Body of pancreas (tissue), 4 donors: ENCODE measurements at regions not wholly inside any gene's neighbourhood (a gene's known extent, or its start where the extent isn't known, plus 50 kb on each side); places are given as distances from the start of the nearest gene placed in this dataset.

ENCODE experiments used
- ATAC-seq: fragments of 150-250 bp; one replicate; pipeline ENCODE4 v1.9.1; 2016
- DNase-seq, 4 donors: peaks; one replicate each; pipeline ENCODE4 v3.0.0-alpha.2; 2019
- H3K27ac ChIP-seq, 4 donors: fragments of 200-600 bp; sonication (generic); 1 replicate in 3 of 4; 2 replicates in 1 of 4; pipeline versions ENCODE4 v1.5.1 to v1.6.1; 2016 to 2019; ENCODE audit warnings: mild to moderate bottlenecking in 1 of 4, mixed read lengths in 1 of 4, moderate library complexity in 1 of 4
- H3K27me3 ChIP-seq, 2 donors: fragments of 200-600 bp; sonication (generic); one replicate each; pipeline ENCODE4 v1.6.0; 2016; ENCODE audit warnings: mild to moderate bottlenecking in 1 of 2
- H3K36me3 ChIP-seq, 2 donors: fragments of 200-600 bp; sonication (generic); replicated peaks in 1 of 2; 2 replicates each; pipeline ENCODE4 v1.5.1; 2016; ENCODE audit warnings: low read depth in 2 of 2; ENCODE audit not compliant: insufficient read depth in 1 of 2
- H3K4me1 ChIP-seq: fragments of 200-600 bp; sonication (generic); one replicate; pipeline ENCODE4 v1.6.0; 2016
- H3K4me3 ChIP-seq, 2 donors: fragments of 200-600 bp; sonication (generic); 1 replicate in 1 of 2; 2 replicates in 1 of 2; pipeline ENCODE4 v1.5.1; 2016 to 2019
- H3K9me3 ChIP-seq, 3 donors: fragments of 200-600 bp; sonication (generic); 1 replicate in 2 of 3; 2 replicates in 1 of 3; pipeline ENCODE4 v1.5.1; 2016
- POLR2A ChIP-seq, 3 donors: fragments of 450-650 bp; IDR thresholded peaks; one replicate each; pipeline ENCODE4 v1.6.1; 2016; ENCODE audit warnings: antibody characterized with exemption in 3 of 3, mild to moderate bottlenecking in 2 of 3
- WGBS, 2 donors: methylation state at CpG; one replicate each; pipeline ENCODE4 v1.1.5; 2017; 5-methylcytosine and 5-hydroxymethylcytosine counted together
- intact Hi-C: fragments of 100-400 bp; cut with DNase I; formaldehyde crosslinking; loops from one replicate; pipeline ENCODE4 v1.15.1; 2023
- TF ChIP-seq, protein P1 (sequence below), 7 experiments: fragments of 450-650 bp in 4 of 7; fragments of 200-600 bp in 3 of 7; sonication (generic) in 3 of 7; IDR thresholded peaks; one replicate each; pipeline ENCODE4 v1.5.1; 2016 to 2019; ENCODE audit warnings: antibody characterized with exemption in 7 of 7

DNA sequence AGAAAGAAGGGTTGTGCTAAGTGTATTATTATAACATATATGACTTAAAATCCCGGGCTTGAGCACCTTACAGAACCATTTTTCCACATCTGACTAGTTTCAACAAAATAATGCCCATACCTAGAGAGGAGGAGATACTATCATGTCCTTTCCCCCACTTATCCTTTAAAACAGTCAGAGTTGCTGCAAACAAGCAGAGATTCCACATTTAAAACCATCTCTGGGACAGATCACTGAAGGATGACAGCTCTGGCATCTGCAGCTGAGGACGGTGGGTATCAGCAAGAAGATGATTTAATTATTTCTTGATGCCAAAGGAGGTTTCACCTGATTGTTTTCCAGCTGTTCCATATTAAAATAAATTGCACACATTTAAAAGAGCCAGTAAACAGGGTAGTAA is 328.0 kb upstream of the TMTC1 start:
- no peaks in the 10 kb centered on the region for H3K27me3 ChIP-seq
- intact Hi-C loops, result no loop called here
- DNase-seq (no peak), ATAC-seq (no peak)
- TF ChIP-seq, protein P1, sequence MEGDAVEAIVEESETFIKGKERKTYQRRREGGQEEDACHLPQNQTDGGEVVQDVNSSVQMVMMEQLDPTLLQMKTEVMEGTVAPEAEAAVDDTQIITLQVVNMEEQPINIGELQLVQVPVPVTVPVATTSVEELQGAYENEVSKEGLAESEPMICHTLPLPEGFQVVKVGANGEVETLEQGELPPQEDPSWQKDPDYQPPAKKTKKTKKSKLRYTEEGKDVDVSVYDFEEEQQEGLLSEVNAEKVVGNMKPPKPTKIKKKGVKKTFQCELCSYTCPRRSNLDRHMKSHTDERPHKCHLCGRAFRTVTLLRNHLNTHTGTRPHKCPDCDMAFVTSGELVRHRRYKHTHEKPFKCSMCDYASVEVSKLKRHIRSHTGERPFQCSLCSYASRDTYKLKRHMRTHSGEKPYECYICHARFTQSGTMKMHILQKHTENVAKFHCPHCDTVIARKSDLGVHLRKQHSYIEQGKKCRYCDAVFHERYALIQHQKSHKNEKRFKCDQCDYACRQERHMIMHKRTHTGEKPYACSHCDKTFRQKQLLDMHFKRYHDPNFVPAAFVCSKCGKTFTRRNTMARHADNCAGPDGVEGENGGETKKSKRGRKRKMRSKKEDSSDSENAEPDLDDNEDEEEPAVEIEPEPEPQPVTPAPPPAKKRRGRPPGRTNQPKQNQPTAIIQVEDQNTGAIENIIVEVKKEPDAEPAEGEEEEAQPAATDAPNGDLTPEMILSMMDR (IDR thresholded peaks at IDR 0.05), result no peak
- no peaks in the 10 kb centered on the region for H3K36me3 ChIP-seq
- H3K27ac ChIP-seq, result no peak overlapping the region
- no peaks in the 10 kb centered on the region for H3K4me1 ChIP-seq
- no peak overlapping the region for H3K4me3 ChIP-seq
- 60 to 65% methylated on average over 2 of the region's 2 CpGs for WGBS, 2 donors
- no peaks in the 10 kb centered on the region for H3K9me3 ChIP-seq

DNA sequence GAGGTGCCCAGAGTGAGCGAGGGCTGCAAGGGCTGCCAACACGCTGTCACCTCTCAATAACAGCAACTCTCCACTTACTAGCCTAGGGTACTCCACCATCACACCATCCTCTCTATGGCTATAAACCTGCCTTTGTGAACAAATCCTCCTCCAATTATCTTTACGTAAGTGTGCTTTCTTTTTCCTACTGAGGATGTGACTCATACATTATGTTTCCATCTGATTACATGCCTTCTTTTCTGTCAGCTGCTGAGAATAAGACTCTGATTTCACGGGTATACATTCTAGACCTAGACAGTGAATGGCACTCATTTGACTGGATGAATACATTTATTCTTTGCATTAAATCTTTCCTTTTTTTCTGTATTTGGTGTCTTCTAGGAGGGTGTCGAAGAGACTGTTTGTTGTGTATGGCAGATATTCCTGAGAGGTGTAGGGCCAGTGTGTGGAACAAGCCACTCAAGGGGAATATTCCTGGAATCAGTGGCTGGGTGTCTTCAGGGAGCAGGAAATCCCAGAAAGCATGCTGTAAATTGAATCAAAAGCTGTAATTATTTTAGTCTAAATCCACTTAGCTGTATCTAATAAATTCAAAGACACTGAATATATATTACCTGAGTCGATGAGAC is 327.3 kb upstream of the TMTC1 start:
- H3K9me3 ChIP-seq, result no peaks in the 10 kb centered on the region
- DNase-seq (no peak), ATAC-seq (no peak)
- no peaks in the 10 kb centered on the region for H3K36me3 ChIP-seq
- H3K27me3 ChIP-seq, result no peaks in the 10 kb centered on the region
- TF ChIP-seq, protein P1 (IDR thresholded peaks at IDR 0.05), result no peak
- TF ChIP-seq POLR2A (IDR thresholded peaks at IDR 0.05), result no peak
- WGBS, 2 donors, result 72 to 78% methylated on average over 6 of the region's 6 CpGs
- intact Hi-C loops, result no loop called here
- no peak overlapping the region for H3K4me3 ChIP-seq
- no peak overlapping the region for H3K27ac ChIP-seq
- no peaks in the 10 kb centered on the region for H3K4me1 ChIP-seq

DNA sequence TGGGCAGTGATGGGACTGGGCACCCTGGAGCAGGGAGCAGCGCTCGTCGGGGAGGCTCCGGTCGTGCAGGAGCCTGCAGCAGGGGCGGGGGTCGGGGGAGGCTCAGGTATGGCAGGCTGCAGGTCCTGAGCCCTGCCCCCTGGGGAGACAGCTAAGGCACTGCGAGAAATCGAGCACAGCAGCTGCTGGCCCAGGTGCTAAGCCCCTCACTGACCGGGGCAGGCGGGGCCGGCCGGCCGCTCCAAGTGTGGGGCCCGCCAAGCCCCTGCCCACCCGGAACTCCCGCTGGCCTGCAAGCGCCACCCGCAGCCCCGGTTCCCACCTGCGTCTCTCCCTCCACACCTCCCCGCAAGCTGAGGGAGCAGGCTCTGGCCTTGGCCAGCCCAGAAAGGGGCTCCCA is 326.8 kb upstream of the TMTC1 start:
- DNase-seq (no peak), ATAC-seq (no peak)
- no peak overlapping the region for H3K4me3 ChIP-seq
- no peaks in the 10 kb centered on the region for H3K27me3 ChIP-seq
- no peak for TF ChIP-seq POLR2A (IDR thresholded peaks at IDR 0.05)
- TF ChIP-seq, protein P1 (IDR thresholded peaks at IDR 0.05), result no peak
- no peaks in the 10 kb centered on the region for H3K9me3 ChIP-seq
- no peaks in the 10 kb centered on the region for H3K36me3 ChIP-seq
- intact Hi-C loops, result no loop called here
- 40 to 86% methylated on average over 1 to 12 of the region's 22 CpGs for WGBS, 2 donors
- no peak overlapping the region for H3K27ac ChIP-seq
- H3K4me1 ChIP-seq, result no peaks in the 10 kb centered on the region

DNA sequence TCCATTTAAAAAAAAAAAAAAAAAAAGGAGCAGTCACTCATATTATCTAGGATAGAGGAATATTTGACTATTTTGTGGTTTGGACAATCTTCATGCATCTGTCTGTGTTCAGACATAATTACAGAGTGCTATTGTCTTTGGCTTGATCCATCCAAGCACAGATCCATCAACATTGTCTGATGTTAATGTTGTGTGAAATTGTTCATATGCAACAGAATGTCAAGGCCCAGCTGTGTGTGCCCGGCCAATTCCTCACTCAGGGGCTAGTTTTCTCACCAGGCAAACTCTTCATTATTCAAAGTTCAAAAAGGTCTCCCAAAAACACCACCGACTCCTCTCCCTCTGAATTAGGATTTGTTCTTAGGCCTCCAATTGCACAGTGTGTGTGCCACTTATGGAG is 324.9 kb upstream of the TMTC1 start:
- Histone ChIP-seq H3K27ac (no peak overlapping the region), H3K9me3 (no peaks in the 10 kb centered on the region), H3K27me3 (no peaks in the 10 kb centered on the region), H3K4me3 (no peak overlapping the region), H3K36me3 (no peaks in the 10 kb centered on the region), H3K4me1 (no peaks in the 10 kb centered on the region)
- no peak for DNase-seq
- TF ChIP-seq, protein P1 (IDR thresholded peaks at IDR 0.05), result no peak
- no peak for TF ChIP-seq POLR2A (IDR thresholded peaks at IDR 0.05)
- intact Hi-C loops, result no loop called here
- ATAC-seq, result no peak
- 76 to 93% methylated on average over 2 of the region's 2 CpGs for WGBS, 2 donors

DNA sequence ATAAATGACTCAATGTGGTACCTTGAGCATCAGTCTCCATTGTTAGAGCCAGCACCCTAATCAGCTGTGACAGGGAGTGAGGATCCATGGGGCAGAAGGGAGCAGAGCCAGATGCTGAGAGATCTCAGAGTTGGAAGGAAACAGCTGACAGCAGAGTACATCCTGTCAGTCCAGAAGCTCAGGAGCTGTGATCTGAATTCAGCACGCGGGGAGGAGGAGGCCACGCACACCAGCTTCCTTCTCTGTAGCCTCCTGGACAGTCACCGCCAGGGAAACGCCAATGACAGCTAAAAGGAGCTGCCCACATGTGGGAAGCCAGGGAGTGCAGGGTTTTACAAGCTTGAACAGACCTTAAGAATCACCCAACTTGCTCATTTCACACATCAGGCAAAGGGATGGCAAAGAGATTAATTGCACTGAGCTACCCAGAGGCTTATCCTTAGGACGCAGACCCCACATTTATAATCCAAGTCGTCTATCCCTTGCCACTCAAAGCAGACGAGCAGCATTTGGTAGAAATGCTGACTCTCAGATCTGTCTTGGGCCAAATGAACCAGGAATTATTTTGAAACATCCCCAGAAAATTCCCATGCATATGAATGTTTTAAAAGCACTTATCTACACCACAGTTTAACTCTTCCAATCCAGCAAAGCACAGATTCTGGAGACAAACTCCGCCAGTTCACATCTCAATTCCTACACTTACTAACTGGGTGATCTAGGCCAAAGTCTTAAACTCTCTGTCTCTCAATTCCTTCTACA is 322.6 kb upstream of the TMTC1 start:
- no peaks in the 10 kb centered on the region for H3K27me3 ChIP-seq
- no peaks in the 10 kb centered on the region for H3K4me1 ChIP-seq
- H3K9me3 ChIP-seq, result no peaks in the 10 kb centered on the region
- DNase-seq, result no peak
- H3K36me3 ChIP-seq, result no peaks in the 10 kb centered on the region
- TF ChIP-seq, protein P1 (IDR thresholded peaks at IDR 0.05), result no peak
- no peak for TF ChIP-seq POLR2A (IDR thresholded peaks at IDR 0.05)
- intact Hi-C loops, result no loop called here
- H3K27ac ChIP-seq, result no peak overlapping the region
- H3K4me3 ChIP-seq, result no peak overlapping the region
- WGBS, 2 donors, result 52 to 70% methylated on average over 9 of the region's 9 CpGs
- ATAC-seq, result no peak
